Activated T-helper 2 cell treated with anti-CD3 and anti-CD28 coated beads, Interferon-gamma antibody, Interleukin-2, Interleukin-4, amounts not matched to agents 10 μg/mL and 5 μg/mL and 100 μg/mL, durations not matched to agents 14 hours and 24 hours and 36 hours (primary cell): ENCODE measurements at regions not wholly inside any gene's neighbourhood (a gene's known extent, or its start where the extent isn't known, plus 50 kb on each side); places are given as distances from the start of the nearest gene placed in this dataset.

Source experiments
- DNase-seq: peaks from one replicate; pipeline ENCODE4 v3.0.0; 2021; ENCODE audit warnings: low spot score
- H3K27ac Mint-ChIP-seq: one replicate; pipeline ENCODE4 v1.8.0; 2021; ENCODE audit warnings: mixed read lengths
- H3K27me3 Mint-ChIP-seq: one replicate; pipeline ENCODE4 v1.8.0; 2021; ENCODE audit warnings: low read depth, mixed read lengths
- H3K36me3 Mint-ChIP-seq: one replicate; pipeline ENCODE4 v1.8.0; 2021; ENCODE audit warnings: low read depth, mixed read lengths
- H3K4me1 Mint-ChIP-seq: one replicate; pipeline ENCODE4 v1.8.0; 2021; ENCODE audit warnings: low read depth, mixed read lengths
- H3K4me3 Mint-ChIP-seq: one replicate; pipeline ENCODE4 v1.8.0; 2021; ENCODE audit warnings: low read depth, mild to moderate bottlenecking, moderate library complexity, mixed read lengths
- H3K9me3 Mint-ChIP-seq: one replicate; pipeline ENCODE4 v1.8.0; 2021; ENCODE audit warnings: mixed read lengths
- intact Hi-C: fragments of 100-400 bp; cut with micrococcal nuclease; formaldehyde crosslinking; loops from one replicate; pipeline ENCODE4 v1.15.1; 2023

DNA sequence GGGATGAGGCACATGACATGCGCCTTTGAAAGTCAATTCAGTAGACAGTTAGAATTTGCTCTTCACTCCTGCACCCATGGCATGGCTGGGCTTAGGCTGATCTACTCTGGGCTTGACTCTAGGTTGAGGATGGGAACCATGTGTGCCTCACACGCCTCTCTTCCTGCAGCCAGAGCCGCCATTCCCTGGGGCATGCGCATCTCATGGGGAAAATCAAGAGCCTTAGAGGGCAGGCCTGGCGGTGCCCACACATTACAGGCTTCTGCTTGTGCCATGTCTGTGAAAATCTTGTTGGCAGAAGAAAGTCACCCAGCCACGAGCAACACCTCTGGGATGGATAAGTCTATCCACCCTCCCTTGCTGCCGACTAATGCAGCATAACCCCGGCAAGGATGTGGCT lies 808.5 kb downstream of the CDH9 start:
- H3K4me1 Mint-ChIP-seq: no peaks in the 10 kb centered on the region

DNA sequence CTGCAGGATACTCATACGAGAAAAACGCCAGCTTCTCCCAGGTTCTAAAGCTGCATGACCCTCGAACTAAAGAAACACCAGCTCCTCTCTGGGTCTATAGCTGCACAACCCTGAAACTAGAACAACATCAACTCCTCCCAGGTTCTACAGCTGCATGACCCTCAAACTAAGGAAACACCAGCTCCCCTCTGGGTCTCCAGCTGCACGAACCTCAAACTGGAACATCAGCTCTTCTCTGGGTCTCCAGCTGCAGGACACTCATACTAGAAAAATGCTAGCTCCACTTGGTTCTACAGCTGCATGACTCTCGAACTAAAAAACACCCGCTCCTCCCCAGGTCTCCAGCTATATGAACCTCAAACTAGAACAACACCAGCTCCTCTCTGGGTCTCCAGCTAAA lies 811.1 kb downstream of the CDH9 start:
- Mint-ChIP-seq H3K27me3 (no peaks in the 10 kb centered on the region), H3K4me3 (no peak overlapping the region), H3K9me3 (peaks cover 81% of the 10 kb centered on the region), H3K27ac (no peak overlapping the region), H3K4me1 (no peaks in the 10 kb centered on the region), H3K36me3 (no peaks in the 10 kb centered on the region)
- intact Hi-C loops: no loop called here
- DNase-seq: no peak

More for the DNA sequence above, 808.5 kb downstream of the CDH9 start:
- intact Hi-C loops: no loop called here
- H3K36me3 Mint-ChIP-seq: no peaks in the 10 kb centered on the region
- no peak for DNase-seq
- H3K27me3 Mint-ChIP-seq: no peaks in the 10 kb centered on the region
- peaks cover 73% of the 10 kb centered on the region for H3K9me3 Mint-ChIP-seq
- H3K4me3 Mint-ChIP-seq: no peak overlapping the region
- H3K27ac Mint-ChIP-seq: no peak overlapping the region

DNA sequence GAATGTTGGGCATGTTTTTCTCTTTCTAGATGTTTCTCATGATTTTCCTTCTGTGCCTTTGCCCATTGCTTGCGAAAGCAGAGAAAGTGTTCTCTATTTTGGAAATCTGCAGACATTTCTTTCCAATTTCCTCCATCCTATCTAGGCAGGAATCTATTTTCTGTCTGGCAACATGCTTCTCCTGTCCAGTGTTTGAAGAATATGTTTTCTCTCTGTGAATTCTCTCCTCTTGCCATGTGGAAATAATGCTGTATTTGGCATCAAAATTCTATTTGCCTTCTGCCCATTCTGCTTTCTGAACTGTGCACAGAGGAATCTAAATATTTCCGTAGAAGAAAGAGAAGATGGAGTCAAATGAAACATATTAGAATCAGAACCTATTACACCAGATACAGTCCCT lies 833.3 kb downstream of the CDH9 start:
- intact Hi-C loops: no loop called here
- H3K4me1 Mint-ChIP-seq: no peaks in the 10 kb centered on the region
- H3K4me3 Mint-ChIP-seq: no peak overlapping the region

DNA sequence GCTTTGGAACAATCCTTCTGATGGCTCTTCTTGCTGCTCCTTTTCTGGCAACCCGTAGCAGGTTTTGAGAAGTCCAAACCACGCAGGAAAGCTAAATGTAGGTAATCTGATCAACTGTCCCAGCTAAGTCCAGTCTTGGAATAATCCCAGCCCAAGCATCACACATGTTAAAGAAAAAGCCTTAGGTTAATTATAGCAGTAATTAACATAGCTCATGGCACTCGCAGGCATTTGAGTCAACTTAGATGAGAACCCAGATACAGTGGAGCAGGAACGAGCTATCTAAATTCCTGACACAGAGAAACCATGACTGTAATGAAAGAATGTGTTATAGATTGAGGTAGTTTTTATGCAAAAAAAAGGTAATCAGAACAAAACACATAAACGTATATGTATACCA lies 844.8 kb downstream of the CDH9 start:
- Mint-ChIP-seq H3K4me3 (no peak overlapping the region), H3K4me1 (no peaks in the 10 kb centered on the region), H3K27ac (no peak overlapping the region), H3K27me3 (no peaks in the 10 kb centered on the region), H3K9me3 (peaks cover 36% of the 10 kb centered on the region), H3K36me3 (no peaks in the 10 kb centered on the region)
- DNase-seq: no peak
- intact Hi-C loops: no loop called here

More for the DNA sequence above, 833.3 kb downstream of the CDH9 start:
- DNase-seq: no peak
- Mint-ChIP-seq H3K27ac (no peak overlapping the region), H3K36me3 (no peaks in the 10 kb centered on the region), H3K9me3 (peaks cover 40% of the 10 kb centered on the region), H3K27me3 (no peaks in the 10 kb centered on the region)

DNA sequence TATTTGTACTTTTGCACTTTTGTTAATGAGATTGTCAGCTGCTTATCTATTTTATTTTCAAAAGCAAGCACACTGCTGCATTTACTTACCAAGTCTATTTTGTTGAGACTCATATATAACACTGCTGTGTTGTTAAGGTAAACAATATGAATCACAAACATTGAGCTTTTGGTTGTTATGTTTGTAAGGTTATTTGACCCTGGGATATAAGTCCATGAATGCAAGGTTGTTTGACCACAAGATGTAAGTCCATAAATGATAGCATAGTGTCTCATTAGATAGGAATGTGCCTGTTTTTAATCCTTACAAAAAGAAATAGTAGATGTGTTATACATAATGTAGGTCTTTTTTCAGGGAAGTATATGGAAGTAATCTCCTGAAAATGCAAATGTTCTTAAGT lies 845.9 kb downstream of the CDH9 start:
- Mint-ChIP-seq H3K27ac (no peak overlapping the region), H3K4me3 (no peak overlapping the region), H3K4me1 (no peaks in the 10 kb centered on the region), H3K9me3 (peaks cover 30% of the 10 kb centered on the region), H3K36me3 (no peaks in the 10 kb centered on the region), H3K27me3 (no peaks in the 10 kb centered on the region)
- DNase-seq: no peak
- intact Hi-C loops: no loop called here

DNA sequence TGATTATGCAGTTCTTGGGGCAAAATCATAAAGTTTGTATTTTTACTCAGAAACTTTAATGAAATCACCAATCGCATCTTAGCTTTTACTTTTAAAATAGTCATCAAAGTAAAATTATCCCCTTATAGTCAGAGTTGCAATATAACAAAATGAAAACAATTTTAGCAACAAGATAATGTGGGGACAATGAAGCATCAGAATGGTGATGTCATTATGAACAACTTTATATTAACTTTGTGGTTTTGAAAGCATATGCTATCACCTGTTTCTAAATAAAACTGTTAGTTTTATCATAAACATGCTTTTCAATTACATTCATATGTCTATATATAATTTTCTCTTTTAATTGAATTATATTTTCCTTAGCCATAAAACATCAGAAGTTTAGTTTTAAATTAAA lies 856.8 kb downstream of the CDH9 start:
- intact Hi-C loops: no loop called here
- no peak for DNase-seq
- H3K27ac Mint-ChIP-seq: no peak overlapping the region
- no peak overlapping the region for H3K4me3 Mint-ChIP-seq
- H3K36me3 Mint-ChIP-seq: no peaks in the 10 kb centered on the region
- H3K9me3 Mint-ChIP-seq: peaks cover 20% of the 10 kb centered on the region
- no peaks in the 10 kb centered on the region for H3K27me3 Mint-ChIP-seq
- no peaks in the 10 kb centered on the region for H3K4me1 Mint-ChIP-seq

DNA sequence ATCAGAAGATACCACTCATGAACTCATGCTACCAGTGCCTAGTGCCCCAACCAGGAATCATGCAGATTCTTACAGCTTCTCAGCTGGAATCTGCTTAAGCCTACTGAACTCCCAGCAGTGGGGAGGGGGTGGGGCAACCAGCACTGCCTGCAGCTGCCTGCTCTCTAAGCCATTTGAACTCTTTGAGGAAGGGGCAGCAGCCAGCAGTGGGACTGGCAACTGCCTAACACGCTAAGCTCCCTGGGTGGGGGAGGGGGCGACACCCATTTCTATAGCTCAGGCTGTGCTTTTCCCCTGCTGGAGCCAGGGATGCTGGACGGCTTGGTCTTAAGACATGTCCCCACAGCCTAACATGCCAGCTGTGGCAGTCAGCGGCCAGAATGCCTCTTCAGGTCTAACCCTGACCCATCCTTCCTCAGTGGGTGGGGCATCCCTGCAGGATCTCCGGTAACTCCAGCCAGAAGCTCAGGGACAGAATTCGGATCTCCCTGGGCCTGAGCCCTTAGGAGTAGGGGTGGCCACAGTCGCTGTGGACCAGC lies 889.7 kb downstream of the CDH9 start:
- DNase-seq: no peak
- Mint-ChIP-seq H3K4me3 (no peak overlapping the region), H3K9me3 (peaks cover 52% of the 10 kb centered on the region), H3K36me3 (no peaks in the 10 kb centered on the region), H3K4me1 (no peaks in the 10 kb centered on the region), H3K27ac (no peak overlapping the region), H3K27me3 (no peaks in the 10 kb centered on the region)
- intact Hi-C loops: no loop called here

DNA sequence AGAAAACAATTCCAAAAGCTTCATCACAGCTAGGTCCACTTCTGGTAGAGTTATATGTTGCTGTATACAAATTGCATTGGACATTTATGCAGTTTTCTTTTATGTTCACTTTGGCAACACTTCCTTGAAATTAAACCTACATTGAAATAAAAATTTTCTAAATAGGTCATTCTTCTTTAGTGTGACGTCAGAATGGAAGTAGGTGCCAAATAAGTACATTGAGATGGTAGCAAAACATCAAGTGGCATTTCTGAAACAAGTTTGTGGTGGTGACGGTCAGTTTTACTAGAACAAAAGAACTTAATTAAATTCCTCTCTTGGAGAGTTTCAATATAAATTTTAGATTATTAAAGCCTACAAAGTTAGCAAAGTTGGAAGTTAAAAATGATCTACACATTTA lies 895.1 kb downstream of the CDH9 start:
- intact Hi-C loops: no loop called here
- no peaks in the 10 kb centered on the region for H3K4me1 Mint-ChIP-seq
- no peaks in the 10 kb centered on the region for H3K27me3 Mint-ChIP-seq
- no peaks in the 10 kb centered on the region for H3K36me3 Mint-ChIP-seq
- peaks cover 20% of the 10 kb centered on the region for H3K9me3 Mint-ChIP-seq
- DNase-seq: no peak
- H3K4me3 Mint-ChIP-seq: no peak overlapping the region
- H3K27ac Mint-ChIP-seq: no peak overlapping the region

DNA sequence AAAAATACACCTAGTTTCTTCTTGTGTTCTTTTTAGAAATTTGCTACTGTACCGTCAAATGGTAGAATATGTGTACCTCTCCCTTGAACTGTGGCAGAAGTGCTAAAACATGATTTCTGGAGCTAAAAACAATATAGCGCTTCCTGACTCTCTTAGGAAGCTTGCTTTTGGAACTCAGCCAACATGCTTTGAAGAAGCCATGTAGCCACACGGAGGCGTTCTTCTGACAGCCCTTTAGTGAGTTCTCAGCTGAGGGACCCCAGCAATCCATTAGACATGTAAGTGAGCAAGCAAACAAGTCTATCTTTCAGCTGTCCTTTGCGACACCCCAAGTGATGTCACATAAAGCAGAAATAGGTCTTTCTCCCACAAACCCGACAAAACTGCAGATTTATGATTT lies 917.0 kb downstream of the CDH9 start:
- DNase-seq: no peak
- Mint-ChIP-seq H3K4me1 (no peaks in the 10 kb centered on the region), H3K9me3 (peaks cover 23% of the 10 kb centered on the region), H3K27ac (no peak overlapping the region), H3K36me3 (no peaks in the 10 kb centered on the region), H3K4me3 (no peak overlapping the region), H3K27me3 (no peaks in the 10 kb centered on the region)
- intact Hi-C loops: no loop called here

DNA sequence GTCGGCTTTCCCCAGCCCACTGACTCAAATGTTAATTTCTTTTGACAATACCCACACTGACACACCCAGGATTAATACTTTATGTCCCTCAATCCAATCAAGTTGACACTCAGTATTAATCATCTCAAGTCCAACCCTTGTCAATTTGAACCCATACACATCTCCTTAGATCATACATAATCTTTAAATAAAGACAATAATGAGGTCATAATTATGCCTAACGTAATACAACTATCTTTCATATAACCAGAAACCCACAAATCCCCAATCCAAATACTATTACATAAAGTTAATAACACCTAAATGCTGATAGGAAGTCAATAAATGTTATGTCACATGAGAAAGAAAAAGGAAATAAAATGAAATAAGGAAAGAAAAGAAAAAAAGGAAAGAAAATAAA lies 934.2 kb downstream of the CDH9 start:
- intact Hi-C loops: no loop called here
- no peak overlapping the region for H3K4me3 Mint-ChIP-seq

DNA sequence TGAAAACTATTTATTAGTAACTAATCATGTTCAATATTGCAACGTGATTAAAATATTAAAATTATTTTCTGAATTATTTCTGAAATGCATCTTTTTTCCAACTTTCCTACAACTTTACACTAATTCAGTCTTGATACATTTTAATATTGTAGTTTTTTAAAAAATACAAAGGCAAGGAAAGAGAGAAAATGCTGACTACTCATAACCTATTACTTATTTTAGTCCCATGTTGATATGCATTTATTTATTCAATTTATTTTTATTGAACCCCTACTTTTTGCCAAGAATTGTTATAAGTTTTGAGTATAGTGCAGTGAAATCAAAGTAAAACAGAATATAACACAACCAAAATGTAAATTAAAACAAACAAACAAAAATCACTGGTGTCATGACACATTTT lies 978.2 kb downstream of the CDH9 start:
- no peak for DNase-seq
- Mint-ChIP-seq H3K27ac (no peak overlapping the region), H3K27me3 (no peaks in the 10 kb centered on the region), H3K9me3 (peaks cover 45% of the 10 kb centered on the region), H3K36me3 (no peaks in the 10 kb centered on the region), H3K4me3 (no peak overlapping the region), H3K4me1 (no peaks in the 10 kb centered on the region)
- intact Hi-C loops: no loop called here

More for the DNA sequence above, 934.2 kb downstream of the CDH9 start:
- no peaks in the 10 kb centered on the region for H3K4me1 Mint-ChIP-seq
- H3K27me3 Mint-ChIP-seq: no peaks in the 10 kb centered on the region
- no peaks in the 10 kb centered on the region for H3K36me3 Mint-ChIP-seq
- H3K9me3 Mint-ChIP-seq: peaks cover 45% of the 10 kb centered on the region
- DNase-seq: no peak
- no peak overlapping the region for H3K27ac Mint-ChIP-seq

DNA sequence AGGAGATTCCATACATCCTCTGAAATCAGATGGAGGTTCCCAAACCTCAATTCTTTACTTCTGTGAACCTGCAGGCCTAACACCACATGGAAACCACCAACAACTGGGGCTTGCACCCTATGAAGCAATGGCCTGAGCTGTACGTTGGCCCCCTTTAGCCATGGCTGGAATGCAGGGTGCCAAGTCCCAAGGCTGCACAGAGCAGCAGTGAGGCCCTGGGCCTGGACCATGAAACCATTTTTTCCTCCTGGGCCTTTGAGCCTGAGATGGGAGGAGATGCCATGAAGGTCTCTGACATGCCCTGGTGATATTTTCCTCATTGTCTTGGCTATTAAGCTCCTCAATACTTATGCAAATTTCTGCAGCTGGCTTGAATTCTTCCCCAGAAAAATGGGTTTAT lies 983.8 kb downstream of the CDH9 start:
- Mint-ChIP-seq H3K9me3 (peaks cover 62% of the 10 kb centered on the region), H3K27ac (no peak overlapping the region), H3K4me3 (no peak overlapping the region), H3K36me3 (no peaks in the 10 kb centered on the region), H3K27me3 (no peaks in the 10 kb centered on the region), H3K4me1 (no peaks in the 10 kb centered on the region)
- intact Hi-C loops: no loop called here
- DNase-seq: no peak

DNA sequence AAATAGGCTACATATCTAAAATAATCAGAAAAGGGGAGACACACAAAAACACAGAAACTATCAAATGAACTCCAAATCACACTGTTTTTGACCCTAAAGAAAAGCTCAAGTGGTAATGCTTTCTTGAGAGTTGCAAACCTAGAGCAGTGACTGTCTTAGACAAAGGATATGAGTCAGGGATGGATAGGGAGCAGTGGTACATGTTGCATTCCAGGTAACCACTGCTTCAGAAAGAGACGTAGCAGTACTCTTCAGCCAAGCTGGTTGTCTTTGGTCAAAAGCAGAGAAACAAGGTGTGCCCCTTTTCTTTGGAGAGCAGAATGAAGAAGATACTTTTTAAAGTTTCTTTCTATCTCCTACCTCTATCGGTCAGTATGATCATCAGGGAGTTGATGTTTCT lies 1003.6 kb downstream of the CDH9 start:
- Mint-ChIP-seq H3K4me3 (no peak overlapping the region), H3K4me1 (no peaks in the 10 kb centered on the region), H3K9me3 (peaks cover 39% of the 10 kb centered on the region), H3K27ac (no peak overlapping the region), H3K36me3 (no peaks in the 10 kb centered on the region), H3K27me3 (no peaks in the 10 kb centered on the region)
- intact Hi-C loops: no loop called here
- no peak for DNase-seq

DNA sequence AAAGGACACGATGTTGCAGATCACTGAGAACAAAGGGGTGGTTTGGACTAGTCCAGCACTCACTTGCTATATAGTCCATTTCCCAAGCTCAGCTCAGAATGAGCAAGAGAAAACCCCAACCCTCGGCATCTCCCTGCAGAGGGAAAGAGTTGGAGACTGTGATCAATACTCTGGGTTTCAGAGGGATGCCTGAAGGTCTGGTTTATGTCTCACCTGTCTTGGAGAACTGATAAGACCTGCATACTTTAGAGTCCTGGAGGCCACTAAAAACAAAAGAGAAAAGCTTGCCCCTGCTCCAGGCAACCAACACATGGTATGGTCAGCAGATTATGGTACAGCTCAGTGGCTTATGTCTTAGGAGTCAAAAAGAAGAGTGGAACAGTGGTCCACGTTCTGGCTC lies 1006.9 kb downstream of the CDH9 start:
- no peak for DNase-seq
- intact Hi-C loops: no loop called here
- H3K27ac Mint-ChIP-seq: no peak overlapping the region

More for the DNA sequence above, 1006.9 kb downstream of the CDH9 start:
- Mint-ChIP-seq H3K36me3 (no peaks in the 10 kb centered on the region), H3K9me3 (peaks cover 21% of the 10 kb centered on the region), H3K4me1 (no peaks in the 10 kb centered on the region), H3K27me3 (no peaks in the 10 kb centered on the region), H3K4me3 (no peak overlapping the region)
